ENCODE measurements at regions not wholly inside any gene's neighbourhood (a gene's known extent, or its start where the extent isn't known, plus 50 kb on each side); places are given as distances from the start of the nearest gene placed in this dataset.

- no peaks in the 10 kb centered on the region for H3K4me1 ChIP-seq (ENCODE audit: control insufficient read depth in 4 of 4, insufficient read depth in 4 of 4, low read length in 3 of 4)
- H3K27me3 ChIP-seq (ENCODE audit: control insufficient read depth in 4 of 4, insufficient read depth in 4 of 4, low read length in 3 of 4), result no peaks in the 10 kb centered on the region
- no peaks in the 10 kb centered on the region for H3K36me3 ChIP-seq (ENCODE audit: control insufficient read depth in 4 of 4, insufficient read depth in 3 of 4, low read depth in 1 of 4, low read length in 3 of 4)
- 100% methylated on average over 1 of the region's 1 CpG for WGBS
- TF ChIP-seq EGR1 (IDR thresholded peaks at IDR 0.05; ENCODE audit: low read depth in 2 of 2) (no peak), RAD21 (IDR thresholded peaks at IDR 0.05) (no peak), NR2F2 (IDR thresholded peaks at IDR 0.05) (no peak), YY1 (IDR thresholded peaks at IDR 0.05) (no peak), SP1 (IDR thresholded peaks at IDR 0.05) (no peak), HNF4A (conservative IDR thresholded peaks at IDR 0.05) (no peak), JUND (IDR thresholded peaks at IDR 0.05) (no peak), GABPA (IDR thresholded peaks at IDR 0.05 in 1 of 2, conservative IDR thresholded peaks at IDR 0.05 in 1 of 2) (no peak), CTCF (IDR thresholded peaks at IDR 0.05; ENCODE audit: low read depth, low read length, missing input control) (no peak), HNF4G (IDR thresholded peaks at IDR 0.05) (no peak), REST (IDR thresholded peaks at IDR 0.05) (no peak)
- TF ChIP-seq, protein P1, sequence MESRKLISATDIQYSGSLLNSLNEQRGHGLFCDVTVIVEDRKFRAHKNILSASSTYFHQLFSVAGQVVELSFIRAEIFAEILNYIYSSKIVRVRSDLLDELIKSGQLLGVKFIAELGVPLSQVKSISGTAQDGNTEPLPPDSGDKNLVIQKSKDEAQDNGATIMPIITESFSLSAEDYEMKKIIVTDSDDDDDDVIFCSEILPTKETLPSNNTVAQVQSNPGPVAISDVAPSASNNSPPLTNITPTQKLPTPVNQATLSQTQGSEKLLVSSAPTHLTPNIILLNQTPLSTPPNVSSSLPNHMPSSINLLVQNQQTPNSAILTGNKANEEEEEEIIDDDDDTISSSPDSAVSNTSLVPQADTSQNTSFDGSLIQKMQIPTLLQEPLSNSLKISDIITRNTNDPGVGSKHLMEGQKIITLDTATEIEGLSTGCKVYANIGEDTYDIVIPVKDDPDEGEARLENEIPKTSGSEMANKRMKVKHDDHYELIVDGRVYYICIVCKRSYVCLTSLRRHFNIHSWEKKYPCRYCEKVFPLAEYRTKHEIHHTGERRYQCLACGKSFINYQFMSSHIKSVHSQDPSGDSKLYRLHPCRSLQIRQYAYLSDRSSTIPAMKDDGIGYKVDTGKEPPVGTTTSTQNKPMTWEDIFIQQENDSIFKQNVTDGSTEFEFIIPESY (IDR thresholded peaks at IDR 0.05), result no peak
- no peak overlapping the region for H3K9ac ChIP-seq (ENCODE audit: low read depth in 1 of 2, low read length in 2 of 2)
- H3K4me3 ChIP-seq (ENCODE audit: low read depth in 1 of 3, low read length in 3 of 3), result no peak overlapping the region
- no peak for DNase-seq (ENCODE audit: low spot score)
- no peak overlapping the region for H3K27ac ChIP-seq (ENCODE audit: low read depth in 1 of 2, low read length in 2 of 2)
- H3K9me3 ChIP-seq (ENCODE audit: control insufficient read depth in 4 of 4, low read length in 3 of 4), result no peaks in the 10 kb centered on the region
Measured at GRCh38 chr10:60597513-60597912, 180.8 kb upstream of the CDK1 start.

- Histone ChIP-seq H3K9me3 (ENCODE audit: control insufficient read depth in 4 of 4, low read length in 3 of 4) (no peaks in the 10 kb centered on the region), H3K9ac (ENCODE audit: low read depth in 1 of 2, low read length in 2 of 2) (no peak overlapping the region), H3K27me3 (ENCODE audit: control insufficient read depth in 4 of 4, insufficient read depth in 4 of 4, low read length in 3 of 4) (no peaks in the 10 kb centered on the region), H3K36me3 (ENCODE audit: control insufficient read depth in 4 of 4, insufficient read depth in 3 of 4, low read depth in 1 of 4, low read length in 3 of 4) (no peaks in the 10 kb centered on the region), H3K4me1 (ENCODE audit: control insufficient read depth in 4 of 4, insufficient read depth in 4 of 4, low read length in 3 of 4) (no peaks in the 10 kb centered on the region), H3K4me3 (ENCODE audit: low read depth in 1 of 3, low read length in 3 of 3) (no peak overlapping the region), H3K27ac (ENCODE audit: low read depth in 1 of 2, low read length in 2 of 2) (no peak overlapping the region)
- 92% methylated on average over 3 of the region's 3 CpGs for WGBS
- no peak for DNase-seq (ENCODE audit: low spot score)
- TF ChIP-seq JUND (IDR thresholded peaks at IDR 0.05) (no peak), FOXA1 (IDR thresholded peaks at IDR 0.05) (no peak), HNF4A (conservative IDR thresholded peaks at IDR 0.05) (no peak), CTCF (IDR thresholded peaks at IDR 0.05; ENCODE audit: low read depth, low read length, missing input control) (no peak), EGR1 (IDR thresholded peaks at IDR 0.05; ENCODE audit: low read depth in 2 of 2) (no peak)
Measured at GRCh38 chr10:60595852-60596251, 182.4 kb upstream of the CDK1 start.

Measured in liver (tissue), 8 donors.